HepG2 (cell line): ENCODE measurements at regions not wholly inside any gene's neighbourhood (a gene's known extent, or its start where the extent isn't known, plus 50 kb on each side); places are given as distances from the start of the nearest gene placed in this dataset.
"Not testable (repeated sequence)": the region's sequence is repeated elsewhere in the genome, so short reads cannot be mapped to it uniquely, and the experiment has no call there.

ENCODE experiments used
- ELF3 ChIP-seq: IDR thresholded peaks from 2 replicates; pipeline ENCODE4 v1.6.1; 2016; ENCODE audit warnings: missing genetic modification reagents, missing compliant biosample characterization
- ETV5 ChIP-seq: IDR thresholded peaks from 2 replicates; pipeline ENCODE4 v1.6.1; 2018; ENCODE audit warnings: missing biosample characterization, missing genetic modification reagents, inconsistent platforms, borderline replicate concordance
- GFI1 ChIP-seq: sonication (generic); formaldehyde crosslinking; IDR thresholded peaks from 2 replicates; pipeline ENCODE4 v1.5.0; 2020; ENCODE audit warnings: missing genetic modification reagents, mild to moderate bottlenecking, borderline replicate concordance
- MEF2D ChIP-seq: sonication (generic); formaldehyde crosslinking; IDR thresholded peaks from 2 replicates; pipeline ENCODE4 v1.5.1; 2020; ENCODE audit warnings: mild to moderate bottlenecking, missing genetic modification reagents
- PATZ1 ChIP-seq: sonication (generic); formaldehyde crosslinking; IDR thresholded peaks from 2 replicates; pipeline ENCODE4 v1.4.0; 2020; ENCODE audit warnings: missing genetic modification reagents
- PPARG ChIP-seq: conservative IDR thresholded peaks from 2 replicates; pipeline ENCODE4 v1.6.1; 2016; ENCODE audit warnings: missing biosample characterization, missing genetic modification reagents
- SIX1 ChIP-seq: sonication (generic); formaldehyde crosslinking; IDR thresholded peaks from 2 replicates; pipeline ENCODE4 v1.4.0; 2020; ENCODE audit warnings: missing genetic modification reagents, borderline replicate concordance
- SOX6 ChIP-seq, 2 experiments: fragments of 450-650 bp in 1 of 2; sonication (generic) in 1 of 2; formaldehyde crosslinking in 1 of 2; IDR thresholded peaks; 2 replicates each; pipeline versions ENCODE4 v1.4.0 to v1.6.1; 2017 to 2020; ENCODE audit warnings: antibody characterized with exemption in 1 of 2, mild to moderate bottlenecking in 1 of 2, missing genetic modification reagents in 1 of 2
- TEAD3 ChIP-seq: optimal IDR thresholded peaks from 2 replicates; pipeline ENCODE3; 2016; ENCODE audit warnings: borderline replicate concordance
- ZNF124 ChIP-seq: sonication (generic); formaldehyde crosslinking; IDR thresholded peaks from 2 replicates; pipeline ENCODE4 v1.4.0; 2020; ENCODE audit warnings: missing genetic modification reagents
- ZNF331 ChIP-seq: sonication (generic); formaldehyde crosslinking; IDR thresholded peaks from 2 replicates; pipeline ENCODE4 v1.4.0; 2020; ENCODE audit warnings: missing genetic modification reagents
- ZNF609 ChIP-seq: sonication (generic); formaldehyde crosslinking; IDR thresholded peaks from 2 replicates; pipeline ENCODE4 v1.4.0; 2020; ENCODE audit warnings: mild to moderate bottlenecking, missing genetic modification reagents, borderline replicate concordance
- TF ChIP-seq, protein P1 (sequence below): sonication (generic); formaldehyde crosslinking; IDR thresholded peaks from 2 replicates; pipeline ENCODE4 v1.8.0; 2022; ENCODE audit warnings: missing genetic modification reagents, mild to moderate bottlenecking, moderate library complexity, borderline replicate concordance
- TF ChIP-seq, protein P2 (sequence below), 2 experiments: sonication (generic) in 1 of 2; formaldehyde crosslinking in 1 of 2; IDR thresholded peaks; 2 replicates each; pipeline versions ENCODE4 v1.4.0 to v1.6.1; 2018 to 2020; ENCODE audit warnings: missing genetic modification reagents in 2 of 2, borderline replicate concordance in 1 of 2, low read depth in 1 of 2, mild to moderate bottlenecking in 1 of 2, missing biosample characterization in 1 of 2
- TF ChIP-seq, protein P3 (sequence below): sonication (generic); formaldehyde crosslinking; IDR thresholded peaks from 2 replicates; pipeline ENCODE4 v1.4.0; 2020; ENCODE audit warnings: missing genetic modification reagents

DNA sequence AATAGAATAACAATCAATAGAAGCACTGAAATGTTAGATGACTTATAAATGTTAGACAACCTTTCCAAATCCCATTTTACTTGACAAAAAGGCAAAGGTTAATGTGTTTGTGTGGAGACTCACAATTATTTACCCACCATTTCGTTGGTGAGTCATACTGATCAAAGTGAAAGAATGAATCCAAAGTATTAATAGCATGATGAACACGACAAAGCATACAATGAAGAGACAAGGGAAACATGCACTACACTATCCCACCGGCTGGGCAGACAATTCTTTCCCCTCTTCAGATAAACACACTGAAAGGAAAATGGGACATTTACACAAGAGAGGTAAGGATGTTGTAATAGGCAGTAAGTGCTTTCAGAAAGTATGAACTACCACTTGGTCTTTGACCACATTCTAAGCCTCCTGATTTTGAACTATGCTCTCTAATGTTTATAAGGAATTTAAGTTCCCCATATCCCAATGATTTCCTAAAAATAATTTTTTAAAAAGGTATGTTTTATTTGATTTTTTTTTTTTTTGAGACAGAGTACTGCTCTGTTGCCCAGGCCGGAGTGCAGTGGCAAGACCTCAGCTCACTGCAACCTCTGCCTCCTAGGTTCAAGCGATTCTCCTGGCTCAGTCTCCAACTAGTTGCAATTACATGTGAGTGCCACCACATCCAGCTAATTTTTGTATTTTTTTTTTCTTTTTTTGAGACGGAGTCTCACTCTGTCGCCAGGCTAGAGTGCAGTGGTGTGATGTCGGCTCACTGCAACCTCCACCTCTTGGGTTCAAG is 70.5 kb downstream of the MDH2 start (continued):
- TF ChIP-seq ZNF609 (peak; percentile 53; the same call in 1 of the 2 replicates), PPARG (CRISPR knock-in tag) (peak; percentile 82; the same call in 1 of the 2 replicates), MEF2D (CRISPR knock-in tag) (peak; percentile 86), ZNF331 (CRISPR knock-in tag) (0 out of 2 replicates have a peak, but pooled peaks have one; percentile 12), TEAD3 (peak; percentile 72), SOX6 (CRISPR knock-in tag; IDR thresholded peaks at IDR 0.05) (peak; percentile 98), ELF3 (CRISPR knock-in tag) (peak; percentile 68), ETV5 (peak; percentile 40; the same call in 1 of the 2 replicates), PATZ1 (CRISPR knock-in tag) (0 out of 2 replicates have a peak, but pooled peaks have one; percentile 18), ZNF124 (peak; percentile 83; the same call in 1 of the 2 replicates), SIX1 (peak; percentile 81; the same call in 1 of the 2 replicates), GFI1 (CRISPR knock-in tag) (peak; percentile 68; the same call in 1 of the 2 replicates)
- TF ChIP-seq, protein P1, sequence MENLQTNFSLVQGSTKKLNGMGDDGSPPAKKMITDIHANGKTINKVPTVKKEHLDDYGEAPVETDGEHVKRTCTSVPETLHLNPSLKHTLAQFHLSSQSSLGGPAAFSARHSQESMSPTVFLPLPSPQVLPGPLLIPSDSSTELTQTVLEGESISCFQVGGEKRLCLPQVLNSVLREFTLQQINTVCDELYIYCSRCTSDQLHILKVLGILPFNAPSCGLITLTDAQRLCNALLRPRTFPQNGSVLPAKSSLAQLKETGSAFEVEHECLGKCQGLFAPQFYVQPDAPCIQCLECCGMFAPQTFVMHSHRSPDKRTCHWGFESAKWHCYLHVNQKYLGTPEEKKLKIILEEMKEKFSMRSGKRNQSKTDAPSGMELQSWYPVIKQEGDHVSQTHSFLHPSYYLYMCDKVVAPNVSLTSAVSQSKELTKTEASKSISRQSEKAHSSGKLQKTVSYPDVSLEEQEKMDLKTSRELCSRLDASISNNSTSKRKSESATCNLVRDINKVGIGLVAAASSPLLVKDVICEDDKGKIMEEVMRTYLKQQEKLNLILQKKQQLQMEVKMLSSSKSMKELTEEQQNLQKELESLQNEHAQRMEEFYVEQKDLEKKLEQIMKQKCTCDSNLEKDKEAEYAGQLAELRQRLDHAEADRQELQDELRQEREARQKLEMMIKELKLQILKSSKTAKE (CRISPR knock-in tag) = peak; percentile 75
- TF ChIP-seq SOX6 (IDR thresholded peaks at IDR 0.05) = not testable (repeated sequence)
- TF ChIP-seq, protein P2, sequence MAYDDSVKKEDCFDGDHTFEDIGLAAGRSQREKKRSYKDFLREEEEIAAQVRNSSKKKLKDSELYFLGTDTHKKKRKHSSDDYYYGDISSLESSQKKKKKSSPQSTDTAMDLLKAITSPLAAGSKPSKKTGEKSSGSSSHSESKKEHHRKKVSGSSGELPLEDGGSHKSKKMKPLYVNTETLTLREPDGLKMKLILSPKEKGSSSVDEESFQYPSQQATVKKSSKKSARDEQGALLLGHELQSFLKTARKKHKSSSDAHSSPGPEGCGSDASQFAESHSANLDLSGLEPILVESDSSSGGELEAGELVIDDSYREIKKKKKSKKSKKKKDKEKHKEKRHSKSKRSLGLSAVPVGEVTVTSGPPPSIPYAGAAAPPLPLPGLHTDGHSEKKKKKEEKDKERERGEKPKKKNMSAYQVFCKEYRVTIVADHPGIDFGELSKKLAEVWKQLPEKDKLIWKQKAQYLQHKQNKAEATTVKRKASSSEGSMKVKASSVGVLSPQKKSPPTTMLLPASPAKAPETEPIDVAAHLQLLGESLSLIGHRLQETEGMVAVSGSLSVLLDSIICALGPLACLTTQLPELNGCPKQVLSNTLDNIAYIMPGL (CRISPR knock-in tag; IDR thresholded peaks at IDR 0.05; ENCODE audit: borderline replicate concordance in 1 of 2, low read depth in 1 of 2) = 0 out of 4 replicates have a peak, but pooled peaks of 1 of the 2 experiments have one; percentile 60
- TF ChIP-seq, protein P3, sequence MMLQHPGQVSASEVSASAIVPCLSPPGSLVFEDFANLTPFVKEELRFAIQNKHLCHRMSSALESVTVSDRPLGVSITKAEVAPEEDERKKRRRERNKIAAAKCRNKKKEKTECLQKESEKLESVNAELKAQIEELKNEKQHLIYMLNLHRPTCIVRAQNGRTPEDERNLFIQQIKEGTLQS (CRISPR knock-in tag) = peak; percentile 90
